Effector CD8-positive, alpha-beta T cell (primary cell): ENCODE measurements at regions not wholly inside any gene's neighbourhood (a gene's known extent, or its start where the extent isn't known, plus 50 kb on each side); places are given as distances from the start of the nearest gene placed in this dataset.
"Not testable (repeated sequence)": the region's sequence is repeated elsewhere in the genome, so short reads cannot be mapped to it uniquely, and the experiment has no call there.

Experiments used
- DNase-seq: peaks from one replicate; lab custom pipeline; 2025; lab: John Stamatoyannopoulos, UW

DNA sequence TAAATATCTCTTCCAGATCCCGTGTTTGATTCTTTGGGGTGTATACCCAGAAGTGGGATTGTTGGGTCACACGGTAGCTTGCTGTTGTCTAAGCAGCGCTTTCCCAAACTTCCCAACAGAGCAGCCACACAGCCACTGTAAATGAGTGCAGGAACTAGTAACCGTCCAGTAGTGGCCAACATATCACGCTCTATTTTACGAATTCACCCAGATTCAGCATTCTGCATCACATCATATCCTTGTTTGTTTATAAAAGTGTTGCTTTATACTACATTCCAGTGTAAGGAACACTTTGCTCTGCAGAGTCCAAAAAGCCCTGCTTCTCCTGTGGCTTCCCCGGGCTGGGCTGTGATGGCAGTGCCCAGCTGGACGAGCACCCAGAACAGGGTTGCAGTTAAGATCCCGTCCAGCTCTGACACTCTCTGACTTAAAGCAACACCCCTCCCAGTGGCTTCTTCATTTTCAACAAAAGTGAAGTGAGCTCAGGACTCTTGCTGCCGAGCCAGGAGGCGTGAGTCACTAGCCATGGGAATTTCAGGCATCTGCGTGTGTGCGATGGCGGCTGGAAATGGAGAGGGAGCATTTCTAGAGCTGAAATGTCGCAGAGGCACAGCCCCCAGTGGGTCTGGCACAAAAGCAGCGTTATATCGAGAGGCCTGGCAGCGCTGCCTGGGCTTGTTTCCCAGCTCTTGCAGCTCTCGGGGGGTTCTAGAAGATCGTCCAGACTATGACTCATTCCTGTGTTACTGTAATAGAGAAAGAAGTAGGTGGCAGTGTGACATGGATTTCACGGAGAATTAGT, 216.3 kb upstream of the ECI2 start:
- DNase-seq: no peak

DNA sequence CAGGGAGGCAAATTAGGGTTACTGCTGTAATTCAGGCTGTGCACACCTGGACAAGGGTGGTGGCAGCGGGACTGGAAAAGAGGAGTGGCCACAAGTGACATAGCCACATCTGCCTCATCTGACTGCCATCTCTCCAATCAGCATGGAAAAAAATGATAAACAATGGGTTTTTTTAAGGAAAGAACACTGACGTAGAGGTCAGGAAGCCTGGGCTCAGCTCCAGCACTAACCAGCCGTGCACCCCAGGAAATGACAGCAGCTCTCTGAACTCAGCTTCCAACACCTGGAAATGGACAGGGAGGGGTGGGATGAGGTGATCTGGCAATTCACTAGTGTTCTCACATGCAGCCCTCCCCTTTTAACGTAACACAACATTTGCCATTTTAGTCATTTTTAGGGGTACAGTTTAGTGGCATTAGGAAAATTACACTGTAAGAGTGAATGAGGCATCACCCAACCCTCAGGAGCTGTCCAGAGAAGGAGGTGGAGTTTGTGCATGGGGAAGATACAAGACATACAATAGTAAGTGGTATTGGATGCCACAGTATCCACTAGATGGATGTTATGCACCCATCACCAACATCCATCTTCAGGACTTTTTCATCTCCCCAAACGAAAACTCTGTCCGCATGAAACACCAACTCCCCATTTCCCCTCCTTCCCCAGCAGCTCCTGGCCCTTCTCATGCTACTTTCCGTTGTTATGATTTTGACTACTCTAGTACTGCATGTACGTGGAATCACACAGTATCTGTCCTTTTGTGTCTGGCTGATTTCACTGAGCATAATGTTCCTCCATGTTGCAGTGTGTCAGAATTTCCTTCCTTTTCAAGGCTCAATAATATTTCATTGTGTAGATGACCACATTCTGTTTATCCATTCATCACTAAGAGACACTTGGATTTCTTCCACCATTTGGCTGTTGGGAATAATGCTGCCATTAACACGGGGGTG, 215.5 kb upstream of the ECI2 start:
- no peak for DNase-seq

DNA sequence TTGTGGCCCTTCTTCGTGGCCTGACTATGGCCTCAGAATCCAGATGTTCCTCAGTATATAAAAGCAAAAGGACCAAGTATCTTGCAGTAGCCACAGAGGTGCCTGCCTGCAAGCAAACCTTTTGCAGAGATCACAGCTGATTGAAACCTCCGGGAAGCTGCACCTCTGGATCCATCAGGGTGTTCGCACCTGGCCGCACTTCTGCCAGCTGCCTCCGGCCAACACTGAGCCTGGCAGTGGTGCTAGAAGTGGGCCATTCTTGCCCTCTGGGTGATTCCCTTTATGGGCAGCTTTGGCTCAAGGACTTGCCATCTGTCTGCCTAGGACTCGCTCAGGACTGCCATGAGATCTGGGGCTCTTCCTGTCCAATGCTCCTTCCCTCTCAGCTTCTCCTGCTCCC, 214.6 kb upstream of the ECI2 start:
- no peak for DNase-seq

DNA sequence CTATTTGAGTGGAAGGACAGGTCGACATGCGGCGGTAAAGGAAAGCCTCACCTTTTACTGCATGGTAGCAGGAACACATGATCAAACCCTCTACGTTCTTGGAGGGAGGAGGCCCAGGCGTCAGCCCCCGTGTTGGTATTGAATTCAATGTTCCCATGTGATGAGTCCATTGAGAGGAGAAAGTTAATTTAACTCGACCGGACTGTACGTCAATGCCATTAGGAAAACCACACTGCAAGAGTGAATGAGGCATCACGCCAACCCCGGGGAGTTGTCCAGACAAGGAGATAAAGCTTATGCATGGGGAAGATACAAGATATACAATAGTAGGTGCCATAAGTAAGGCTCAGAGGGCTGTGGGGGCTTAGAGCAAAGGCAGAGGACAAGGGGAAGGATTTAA, 213.9 kb upstream of the ECI2 start:
- DNase-seq: no peak

DNA sequence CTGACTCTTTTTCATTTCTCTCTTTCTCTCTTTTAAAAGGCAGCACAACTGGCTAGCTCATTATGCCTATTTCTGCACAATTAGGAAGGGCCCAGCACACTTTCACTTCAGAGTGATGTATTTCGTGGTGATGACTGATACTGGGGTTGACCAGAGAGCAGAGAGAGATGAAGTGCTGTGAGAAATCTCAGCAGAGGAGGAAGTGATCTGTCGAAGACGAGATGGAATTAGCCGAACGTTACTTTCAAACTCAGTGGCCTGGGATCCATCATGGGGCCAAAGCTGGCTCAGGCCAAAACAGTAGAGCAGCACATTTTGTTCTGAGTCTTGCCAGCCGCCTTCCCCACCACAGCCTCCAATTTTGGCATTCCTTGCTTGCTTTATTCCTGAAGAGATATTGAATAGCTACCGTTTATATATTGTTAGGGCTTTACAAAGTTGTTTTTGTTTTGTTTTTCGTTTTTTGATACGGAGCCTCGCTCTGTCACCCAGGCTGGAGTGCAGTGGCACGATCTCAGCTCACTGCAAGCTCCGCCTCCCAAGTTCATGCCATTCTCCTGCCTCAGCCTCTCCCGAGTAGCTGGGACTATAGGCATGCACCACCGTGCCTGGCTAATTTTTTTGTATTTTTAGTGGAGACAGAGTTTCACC, 213.2 kb upstream of the ECI2 start:
- DNase-seq: no peak

DNA sequence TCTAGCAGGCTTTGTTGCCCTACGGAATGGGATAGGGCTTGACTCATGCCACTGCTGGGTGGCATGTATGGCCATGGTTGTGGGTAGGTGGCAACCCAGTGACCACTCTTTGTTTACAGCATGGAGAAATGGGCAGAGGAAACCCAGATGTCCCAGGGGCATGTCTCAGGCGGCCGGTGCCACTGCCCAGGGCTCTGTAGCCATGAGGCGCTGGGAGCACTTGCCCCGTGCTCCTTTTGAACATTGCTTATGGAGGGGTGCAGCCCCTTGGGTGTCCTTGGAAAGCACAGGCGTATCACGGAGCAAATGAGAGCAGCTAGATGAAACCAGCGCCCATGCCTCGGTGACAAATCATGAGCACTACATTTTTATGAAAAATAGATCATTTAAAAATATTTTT, 212.5 kb upstream of the ECI2 start:
- no peak for DNase-seq

DNA sequence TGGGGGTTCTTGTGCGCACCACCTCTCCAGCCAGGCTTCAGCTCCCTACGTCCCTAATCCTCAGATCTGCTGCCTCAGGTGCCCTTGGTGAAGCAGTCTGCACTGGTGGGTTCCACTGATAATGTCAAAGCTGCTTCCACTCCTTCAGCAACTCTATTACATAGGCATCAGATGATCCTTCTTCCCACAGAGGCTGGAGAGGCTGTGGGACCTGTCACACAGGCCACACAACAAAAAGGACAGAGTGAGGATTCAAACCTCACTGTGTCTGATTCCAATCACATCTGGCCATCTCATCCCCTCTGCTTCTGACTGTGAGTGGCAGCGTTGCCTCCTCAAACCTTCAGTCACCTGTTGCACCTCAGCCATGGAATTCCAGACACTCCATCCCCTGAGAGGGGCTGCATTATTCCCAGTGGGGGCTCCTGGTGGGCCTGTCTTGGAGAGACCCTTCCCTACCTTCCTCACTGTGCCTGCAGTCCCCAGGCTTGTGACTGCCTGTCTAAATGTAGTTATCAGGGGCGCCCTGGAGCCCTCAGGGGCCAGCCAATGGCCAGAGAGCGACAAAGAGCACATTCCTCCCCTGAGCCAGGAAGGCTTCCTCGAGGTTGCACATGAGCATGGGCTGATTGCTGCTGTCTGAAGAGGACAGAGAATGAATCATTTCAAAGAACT, 211.4 kb upstream of the ECI2 start:
- DNase-seq: no peak

DNA sequence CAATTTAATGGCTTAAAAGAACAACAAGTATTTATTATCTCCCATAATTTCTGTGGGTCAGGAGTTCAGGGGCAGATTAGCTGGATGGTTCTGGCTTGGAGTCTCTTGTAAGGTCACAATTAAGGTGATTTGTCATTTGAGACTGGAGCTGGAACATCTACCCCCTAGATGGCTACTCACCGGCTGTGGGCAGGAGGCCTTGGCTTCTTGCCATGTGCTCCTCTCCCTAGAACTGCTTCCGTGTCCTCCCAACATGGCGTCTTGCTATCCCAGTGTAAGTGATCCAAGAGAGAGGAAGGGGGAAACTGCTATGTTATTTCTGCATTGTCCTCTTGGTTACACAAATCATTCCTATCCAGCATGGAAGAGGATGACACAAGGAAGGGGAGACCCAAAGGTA, 210.2 kb upstream of the ECI2 start:
- DNase-seq: no peak

DNA sequence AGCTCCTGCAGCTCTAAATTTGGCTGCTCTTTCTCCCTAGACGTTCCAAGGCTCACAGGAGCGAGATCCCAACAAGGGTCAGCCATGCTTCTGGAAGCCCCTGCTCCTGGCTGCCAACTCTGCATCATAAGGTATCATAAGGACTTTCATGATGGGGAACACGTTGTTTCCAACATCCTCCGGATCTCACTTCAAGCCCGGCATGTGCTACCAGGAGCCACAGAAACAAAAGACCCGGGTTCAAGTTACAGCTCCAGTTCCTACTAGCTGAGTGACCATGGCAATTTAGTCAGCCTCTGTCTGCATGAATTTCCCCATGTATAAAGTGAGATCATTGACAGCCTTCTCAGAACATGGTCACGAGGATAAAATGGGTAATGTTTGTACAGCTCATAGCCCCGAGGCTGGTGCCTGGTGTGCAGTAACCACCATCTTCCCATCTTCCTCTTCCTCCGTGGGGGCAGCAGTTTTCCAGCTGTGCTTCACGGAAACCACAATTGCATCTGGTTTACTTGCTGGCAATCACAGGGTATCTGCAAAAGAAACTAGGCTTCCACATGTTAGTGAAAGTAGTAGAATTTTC, 209.0 kb upstream of the ECI2 start:
- no peak for DNase-seq

DNA sequence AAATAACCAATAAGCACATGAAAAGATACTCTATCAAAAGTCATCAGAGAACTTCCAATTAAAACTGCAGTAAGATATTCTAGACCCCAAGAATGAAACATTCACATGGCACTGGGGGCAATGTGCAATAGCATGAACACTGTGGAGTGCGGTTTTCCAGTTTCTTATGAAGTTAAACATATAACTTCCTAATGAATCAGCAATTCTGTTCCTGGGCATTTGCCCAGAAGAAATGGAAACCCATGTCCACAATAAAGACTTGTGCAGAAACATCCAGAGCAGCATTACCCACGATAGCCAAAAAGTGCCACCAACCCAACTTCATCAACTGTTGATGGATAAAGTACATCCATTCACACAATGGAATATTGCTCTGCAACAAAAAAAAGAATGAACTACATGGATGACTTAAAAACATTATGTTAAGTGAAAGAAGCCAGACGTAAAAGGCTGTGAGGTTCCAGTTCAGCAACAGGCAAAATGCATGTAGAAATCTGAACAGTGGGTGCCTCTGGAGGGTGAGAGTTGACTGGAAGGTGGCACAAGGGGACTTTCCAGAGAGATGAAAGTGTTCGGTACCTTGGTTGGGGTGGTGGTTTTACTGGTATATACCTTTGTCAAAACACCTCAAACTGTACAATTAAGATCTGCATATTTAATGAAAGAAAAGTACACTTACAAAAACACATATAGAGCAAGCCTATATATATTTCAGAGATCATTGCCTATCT, 207.2 kb upstream of the ECI2 start:
- DNase-seq: no peak

DNA sequence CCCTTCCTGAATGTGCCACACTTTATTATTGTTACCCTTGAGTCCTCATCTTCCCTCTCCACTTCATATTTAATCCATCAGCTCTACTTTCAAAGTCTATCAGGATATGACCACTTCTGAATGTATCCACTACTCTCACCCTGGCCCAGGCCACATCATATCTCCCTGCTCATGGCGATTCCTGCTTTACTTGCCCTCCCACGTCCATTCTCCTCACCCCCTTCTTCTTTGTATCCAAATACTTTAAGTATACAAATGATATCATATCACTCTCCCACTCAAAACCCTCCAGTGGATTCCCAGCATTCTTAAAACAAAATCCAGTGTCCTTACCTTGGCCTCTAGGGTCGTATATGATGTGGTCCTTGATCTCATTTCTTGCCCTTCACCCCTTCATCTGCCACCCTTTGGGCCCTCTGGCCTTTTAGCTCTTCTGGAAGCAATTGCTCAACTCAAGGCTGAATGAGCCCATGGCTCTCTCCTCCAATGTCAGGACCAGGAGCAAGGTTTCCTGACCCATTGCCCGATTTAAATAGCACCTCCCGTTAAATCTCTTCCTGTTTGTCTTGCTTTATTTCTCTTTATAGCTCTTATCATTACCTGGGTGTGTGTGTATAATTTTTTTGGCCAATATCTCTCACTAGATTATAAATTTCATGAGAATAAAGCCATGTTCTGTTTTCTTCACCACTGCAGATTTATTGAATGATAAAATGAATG, 205.9 kb upstream of the ECI2 start:
- DNase-seq: no peak

DNA sequence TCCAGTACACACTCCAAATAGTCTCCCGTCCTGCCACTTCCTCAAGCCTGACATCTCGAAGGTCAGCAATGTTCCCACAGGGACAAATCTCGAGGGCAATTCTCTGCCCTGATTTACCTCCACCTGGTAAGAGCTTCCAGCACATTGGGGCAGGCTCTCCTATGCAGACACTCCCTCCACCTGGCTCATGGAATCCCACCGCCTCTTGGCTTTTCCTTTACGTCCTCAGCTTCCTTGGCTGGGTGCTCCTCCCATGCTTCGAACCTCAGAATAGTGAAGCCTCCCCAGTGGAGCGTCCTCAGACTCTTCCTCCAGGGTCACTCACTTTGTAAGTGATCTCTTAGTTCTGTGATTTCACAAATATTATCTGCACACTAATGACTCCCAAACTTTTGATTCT, 205.2 kb upstream of the ECI2 start:
- no peak for DNase-seq

DNA sequence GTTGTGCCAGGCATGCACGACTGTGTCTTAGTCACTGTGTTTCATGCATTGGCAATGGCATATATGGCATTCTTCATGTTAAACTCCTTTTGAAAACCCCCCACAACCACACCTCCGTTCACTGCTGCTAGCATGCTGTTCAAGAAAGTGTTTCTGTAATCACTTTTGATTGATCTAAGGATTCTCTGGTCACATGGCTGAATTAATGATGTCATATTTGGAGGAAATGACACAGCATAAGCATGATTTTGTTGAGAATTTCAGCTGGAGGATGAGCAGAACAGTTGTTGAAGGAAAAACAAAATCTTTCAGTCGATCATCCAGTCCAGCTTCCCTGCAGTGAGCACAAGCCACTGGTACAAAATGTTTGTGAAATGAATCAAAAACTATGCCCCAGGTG, 203.5 kb upstream of the ECI2 start:
- DNase-seq: no peak

DNA sequence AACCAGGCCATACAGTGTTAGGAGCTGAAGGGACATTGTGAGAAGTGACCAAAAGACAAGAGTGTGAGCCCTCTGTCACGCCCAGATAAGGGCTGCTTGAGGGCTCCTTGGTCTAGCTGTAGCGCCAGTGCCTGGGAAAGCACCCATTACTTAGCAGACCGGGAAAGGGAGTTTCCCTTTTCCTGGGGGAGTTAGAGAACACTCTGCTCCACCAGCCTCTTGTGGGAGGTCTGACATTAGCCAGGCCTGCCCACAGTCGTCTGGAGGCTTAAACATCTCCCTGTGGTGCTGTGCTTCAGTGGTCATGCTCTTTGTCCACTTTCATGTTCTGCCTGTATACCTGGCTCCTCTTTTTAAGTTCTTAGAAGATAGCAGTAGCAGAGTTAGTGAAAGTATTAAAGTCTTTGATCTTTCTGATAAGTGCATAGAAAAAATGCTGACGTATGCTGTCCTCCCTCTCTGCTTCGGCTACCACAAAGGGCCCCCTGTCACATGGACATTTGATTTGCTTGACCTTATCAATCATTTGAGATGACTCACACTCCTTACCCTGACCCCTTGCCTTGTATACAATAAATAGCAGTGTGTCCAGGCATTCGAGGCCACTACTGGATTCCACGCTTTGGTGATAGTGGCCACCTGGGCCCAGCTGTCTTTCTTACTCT, 201.5 kb upstream of the ECI2 start:
- no peak for DNase-seq

DNA sequence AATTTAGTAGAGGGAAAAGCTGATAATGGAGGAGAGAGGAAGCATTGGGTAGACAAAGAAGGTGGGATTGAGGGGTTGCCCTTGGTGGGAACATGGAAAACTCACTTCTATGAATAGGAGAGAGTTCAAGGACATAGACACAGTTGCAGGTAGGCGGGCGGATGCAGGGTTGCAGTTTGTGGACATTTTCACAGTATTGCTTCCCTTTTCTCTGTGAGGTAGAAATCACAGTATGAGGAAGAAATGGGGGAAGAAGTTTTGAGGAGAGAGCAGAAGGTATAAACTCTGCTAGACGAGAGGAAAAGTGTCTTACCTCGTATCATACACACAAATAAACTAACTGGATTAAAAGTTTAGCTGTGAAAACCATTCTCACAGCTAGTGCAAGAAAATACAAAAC, 200.7 kb upstream of the ECI2 start:
- DNase-seq: no peak

DNA sequence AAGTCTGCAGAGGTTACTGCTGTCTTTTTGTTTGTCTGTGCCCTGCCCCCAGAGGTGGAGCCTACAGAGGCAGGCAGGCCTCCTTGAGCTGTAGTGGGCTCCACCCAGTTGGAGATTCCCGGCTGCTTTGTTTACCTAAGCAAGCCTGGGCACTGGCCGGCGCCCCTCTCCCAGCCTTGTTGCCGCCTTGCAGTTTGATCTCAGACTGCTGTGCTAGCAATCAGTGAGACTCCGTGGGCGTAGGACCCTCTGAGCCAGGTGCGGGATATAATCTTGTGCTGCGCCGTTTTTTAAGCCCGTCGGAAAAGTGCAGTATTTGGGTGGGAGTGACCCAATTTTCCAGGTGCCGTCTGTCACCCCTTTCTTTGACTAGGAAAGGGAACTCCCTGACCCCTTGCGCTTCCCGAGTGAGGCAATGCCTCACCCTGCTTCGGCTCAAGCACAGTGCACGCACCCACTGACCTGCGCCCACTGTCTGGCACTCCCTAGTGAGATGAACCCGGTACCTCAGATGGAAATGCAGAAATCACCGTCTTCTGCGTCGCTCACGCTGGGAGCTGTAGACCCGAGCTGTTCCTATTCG, 198.9 kb upstream of the ECI2 start:
- not testable (repeated sequence) for DNase-seq

DNA sequence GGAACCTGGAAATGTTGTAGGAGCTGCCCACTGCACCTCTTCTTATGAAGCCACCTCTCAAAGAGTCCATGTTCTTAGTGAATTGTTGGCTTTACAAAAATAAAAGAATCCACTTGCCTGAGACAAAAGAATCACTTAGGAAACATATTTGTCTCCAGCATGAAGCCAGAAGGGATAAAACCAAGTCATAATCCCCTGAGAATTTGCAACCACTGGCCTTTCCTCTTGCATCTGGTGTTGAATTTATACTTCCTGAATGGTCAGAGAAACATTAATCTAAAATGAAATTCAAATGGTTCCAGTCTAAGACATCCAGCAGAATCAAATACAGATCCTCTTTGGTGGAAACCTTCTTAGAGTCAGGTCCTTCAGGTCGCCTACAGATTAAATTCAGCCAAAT, 192.5 kb upstream of the ECI2 start:
- DNase-seq: no peak

DNA sequence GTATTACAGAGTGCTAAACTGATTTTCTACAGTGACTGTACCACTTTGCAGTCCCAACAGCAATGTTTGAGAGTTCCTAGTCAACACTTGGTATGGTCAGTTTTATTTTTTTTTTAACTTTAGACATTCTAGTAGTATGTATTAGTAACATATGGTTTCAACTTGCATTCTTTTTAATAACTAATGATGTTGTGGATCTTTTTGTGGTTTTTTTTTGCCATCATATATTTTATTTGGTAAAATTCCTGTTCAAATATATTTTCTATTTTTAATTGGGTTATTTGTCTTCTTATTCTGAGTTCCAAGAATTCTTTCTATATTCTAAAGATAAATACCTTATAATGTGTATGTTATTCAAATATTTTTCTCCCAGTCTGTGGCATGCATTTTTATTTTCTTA, 189.4 kb upstream of the ECI2 start:
- no peak for DNase-seq

DNA sequence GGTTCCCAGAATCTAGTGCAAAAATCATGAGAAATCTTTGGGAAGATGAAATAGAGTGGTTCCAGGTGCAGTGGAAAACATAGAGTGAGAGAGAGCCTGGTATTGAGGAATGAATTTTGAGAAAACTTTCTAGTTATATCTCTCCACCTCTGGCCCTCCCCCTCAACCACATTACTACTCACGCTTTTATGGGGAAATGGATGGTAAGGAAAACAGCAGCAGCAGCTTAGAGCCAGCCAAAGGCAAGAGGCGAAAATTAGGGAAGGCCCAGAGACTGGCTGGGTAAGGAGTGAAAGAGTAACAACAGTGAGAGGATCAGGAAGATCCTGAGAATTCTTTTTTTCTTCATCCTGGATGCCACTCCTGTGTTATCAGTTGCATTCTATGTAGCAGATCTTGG, 187.9 kb upstream of the ECI2 start:
- no peak for DNase-seq
